AG04450 (cell line): ENCODE measurements at regions not wholly inside any gene's neighbourhood (a gene's known extent, or its start where the extent isn't known, plus 50 kb on each side); places are given as distances from the start of the nearest gene placed in this dataset.

Source experiments
- CTCF ChIA-PET: fragments of 300-600, 350-600 bp; formaldehyde crosslinking; extraction: SDS; loops from one replicate; lab custom pipeline; 2022; ENCODE audit warnings: antibody characterized with exemption, inconsistent platforms; lab: Charles Lee
- POLR2A ChIA-PET: fragments of 350-600 bp; formaldehyde crosslinking; extraction: SDS; loops from one replicate; lab custom pipeline; 2021; ENCODE audit warnings: antibody characterized with exemption, inconsistent platforms; lab: Yijun Ruan, JAX
- DNase-seq: peaks from one replicate; pipeline ENCODE4 v3.0.0-alpha.2; 2011; ENCODE audit warnings: low read depth, low spot score
- H3K27ac ChIP-seq: one replicate; pipeline ENCODE4 v1.5.1; 2012; ENCODE audit warnings: low read depth, low read length, control low read depth
- H3K27me3 ChIP-seq: one replicate; pipeline ENCODE4 v1.6.0; 2012; ENCODE audit warnings: low read length; ENCODE audit not compliant: control insufficient read depth, insufficient read depth
- H3K4me3 ChIP-seq: 2 replicates; pipeline ENCODE4 v1.5.1; 2011; ENCODE audit warnings: mild to moderate bottlenecking, low read depth, low read length, control low read depth
- H3K9me3 ChIP-seq: 2 replicates; pipeline ENCODE4 v1.5.1; 2012; ENCODE audit warnings: low read length; ENCODE audit not compliant: control insufficient read depth, insufficient read depth
- TF ChIP-seq, protein P1 (sequence below): IDR thresholded peaks from 2 replicates; pipeline ENCODE4 v1.5.1; 2011; ENCODE audit warnings: low read depth, low read length, control low read depth, inconsistent platforms

- ChIA-PET CTCF (no interaction called here), POLR2A (no interaction called here)
- no peaks in the 10 kb centered on the region for H3K27me3 ChIP-seq
- no peak for DNase-seq
- no peak overlapping the region for H3K4me3 ChIP-seq
- TF ChIP-seq, protein P1, sequence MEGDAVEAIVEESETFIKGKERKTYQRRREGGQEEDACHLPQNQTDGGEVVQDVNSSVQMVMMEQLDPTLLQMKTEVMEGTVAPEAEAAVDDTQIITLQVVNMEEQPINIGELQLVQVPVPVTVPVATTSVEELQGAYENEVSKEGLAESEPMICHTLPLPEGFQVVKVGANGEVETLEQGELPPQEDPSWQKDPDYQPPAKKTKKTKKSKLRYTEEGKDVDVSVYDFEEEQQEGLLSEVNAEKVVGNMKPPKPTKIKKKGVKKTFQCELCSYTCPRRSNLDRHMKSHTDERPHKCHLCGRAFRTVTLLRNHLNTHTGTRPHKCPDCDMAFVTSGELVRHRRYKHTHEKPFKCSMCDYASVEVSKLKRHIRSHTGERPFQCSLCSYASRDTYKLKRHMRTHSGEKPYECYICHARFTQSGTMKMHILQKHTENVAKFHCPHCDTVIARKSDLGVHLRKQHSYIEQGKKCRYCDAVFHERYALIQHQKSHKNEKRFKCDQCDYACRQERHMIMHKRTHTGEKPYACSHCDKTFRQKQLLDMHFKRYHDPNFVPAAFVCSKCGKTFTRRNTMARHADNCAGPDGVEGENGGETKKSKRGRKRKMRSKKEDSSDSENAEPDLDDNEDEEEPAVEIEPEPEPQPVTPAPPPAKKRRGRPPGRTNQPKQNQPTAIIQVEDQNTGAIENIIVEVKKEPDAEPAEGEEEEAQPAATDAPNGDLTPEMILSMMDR: no peak
- no peaks in the 10 kb centered on the region for H3K9me3 ChIP-seq
- H3K27ac ChIP-seq: no peak overlapping the region
These were observed 350.3 kb downstream of the RWDD3 start for GRCh38 chr1:95584315-95584714.

DNA sequence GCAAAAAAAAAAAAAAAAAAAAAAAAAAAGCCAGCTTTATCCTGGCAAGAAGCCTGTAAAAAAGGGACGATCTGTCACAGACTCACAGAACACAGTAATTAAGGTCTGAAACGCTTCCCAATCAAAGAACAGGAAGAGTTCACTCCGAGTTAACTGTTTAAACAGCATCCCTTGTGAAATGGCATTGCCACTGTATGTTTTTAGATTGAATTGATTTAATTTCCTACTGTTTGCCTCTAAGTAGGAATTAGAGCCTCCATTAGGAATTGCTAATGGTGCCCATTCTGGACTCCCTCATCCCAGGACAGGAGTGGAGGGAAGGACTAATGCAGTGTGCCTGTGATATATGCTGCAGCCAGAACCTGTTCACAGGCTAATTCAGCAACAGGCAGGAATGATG, 370.8 kb downstream of the RWDD3 start:
- TF ChIP-seq, protein P1: no peak
- no peak overlapping the region for H3K27ac ChIP-seq
- POLR2A ChIA-PET: no interaction called here
- DNase-seq: no peak
- no peaks in the 10 kb centered on the region for H3K27me3 ChIP-seq
- CTCF ChIA-PET: no interaction called here
- no peak overlapping the region for H3K4me3 ChIP-seq
- no peaks in the 10 kb centered on the region for H3K9me3 ChIP-seq

DNA sequence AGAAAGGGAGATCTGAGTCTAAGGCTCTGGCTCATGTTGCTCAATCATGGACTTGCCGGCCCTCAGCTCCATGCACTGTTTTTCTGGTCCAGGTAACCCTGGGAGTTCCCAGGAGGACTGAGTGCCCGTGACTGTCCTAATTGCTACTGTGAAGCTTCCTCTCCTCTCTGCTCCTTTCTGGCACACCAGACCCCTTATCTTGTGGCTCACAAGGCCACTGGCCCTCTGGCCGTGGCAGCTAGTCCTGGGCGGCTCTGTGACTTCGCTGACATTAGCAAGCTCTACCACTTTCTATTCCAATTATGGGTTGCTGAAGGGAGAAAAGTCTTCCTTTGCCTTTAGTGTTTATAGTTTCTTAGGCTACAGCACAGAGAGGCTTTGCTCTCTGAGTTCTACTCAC, 380.2 kb downstream of the RWDD3 start:
- ChIA-PET CTCF (no interaction called here), POLR2A (no interaction called here)
- Histone ChIP-seq H3K4me3 (no peak overlapping the region), H3K27me3 (no peaks in the 10 kb centered on the region), H3K9me3 (no peaks in the 10 kb centered on the region), H3K27ac (no peak overlapping the region)
- TF ChIP-seq, protein P1: no peak
- no peak for DNase-seq

GRCh38 chr1:95615421-95615820, 381.4 kb downstream of the RWDD3 start:
- DNase-seq: no peak
- Histone ChIP-seq H3K9me3 (no peaks in the 10 kb centered on the region), H3K27ac (no peak overlapping the region), H3K27me3 (no peaks in the 10 kb centered on the region), H3K4me3 (no peak overlapping the region)
- ChIA-PET CTCF (no interaction called here), POLR2A (no interaction called here)
- TF ChIP-seq, protein P1: no peak

GRCh38 chr1:95620076-95620475, 386.1 kb downstream of the RWDD3 start:
- no peak for DNase-seq
- no peaks in the 10 kb centered on the region for H3K9me3 ChIP-seq
- no peaks in the 10 kb centered on the region for H3K27me3 ChIP-seq
- ChIA-PET POLR2A (no interaction called here), CTCF (no interaction called here)
- H3K27ac ChIP-seq: no peak overlapping the region
- no peak overlapping the region for H3K4me3 ChIP-seq
- TF ChIP-seq, protein P1: no peak
